COR-L47 (cell line): ENCODE measurements at regions not wholly inside any gene's neighbourhood (a gene's known extent, or its start where the extent isn't known, plus 50 kb on each side); places are given as distances from the start of the nearest gene placed in this dataset.
"Not testable (repeated sequence)": the region's sequence is repeated elsewhere in the genome, so short reads cannot be mapped to it uniquely, and the experiment has no call there.

Source experiments
- DNase-seq: peaks from one replicate; lab custom pipeline; 2025; lab: John Stamatoyannopoulos, UW

DNA sequence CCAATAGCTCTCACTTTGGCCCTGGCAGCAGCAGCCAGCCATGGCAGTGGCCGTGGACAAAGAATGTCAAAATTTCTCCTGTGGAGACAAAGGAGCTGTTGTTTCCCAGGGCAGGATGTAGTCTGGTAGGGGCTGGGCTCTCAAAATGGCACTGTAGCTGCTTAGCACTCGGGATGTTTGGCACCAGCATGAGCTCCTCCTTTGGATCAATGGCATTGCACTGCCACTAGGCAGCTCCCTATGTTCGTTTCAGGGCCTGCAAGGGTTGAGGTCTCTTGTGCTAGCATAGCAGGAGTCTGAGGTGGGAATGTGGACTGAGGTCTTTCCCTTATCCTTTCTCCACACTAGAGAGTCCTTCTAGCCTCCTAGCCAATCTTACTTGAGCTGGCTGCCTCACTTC lies 948.8 kb upstream of the FAM98A start:
- no peak for DNase-seq

DNA sequence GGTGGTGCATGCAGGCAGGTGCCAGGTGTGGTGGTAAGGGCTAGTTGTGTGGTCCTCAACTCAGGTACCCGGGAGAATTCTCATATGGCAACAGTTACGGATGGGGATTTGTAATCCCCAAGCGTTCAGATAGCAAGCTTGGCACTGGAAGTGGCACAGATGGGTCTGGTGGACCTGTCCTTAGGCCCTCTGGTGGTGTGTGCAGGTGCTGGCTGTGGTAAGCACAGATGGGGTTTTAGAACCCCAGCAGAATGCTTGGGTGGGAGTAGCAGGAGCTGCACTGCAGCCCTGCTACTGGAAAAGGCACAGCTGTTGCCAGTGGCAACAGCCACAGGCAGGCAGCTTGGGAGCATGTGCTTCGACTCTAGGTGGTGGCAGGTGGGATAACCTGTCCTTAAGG lies 948.2 kb upstream of the FAM98A start:
- no peak for DNase-seq

DNA sequence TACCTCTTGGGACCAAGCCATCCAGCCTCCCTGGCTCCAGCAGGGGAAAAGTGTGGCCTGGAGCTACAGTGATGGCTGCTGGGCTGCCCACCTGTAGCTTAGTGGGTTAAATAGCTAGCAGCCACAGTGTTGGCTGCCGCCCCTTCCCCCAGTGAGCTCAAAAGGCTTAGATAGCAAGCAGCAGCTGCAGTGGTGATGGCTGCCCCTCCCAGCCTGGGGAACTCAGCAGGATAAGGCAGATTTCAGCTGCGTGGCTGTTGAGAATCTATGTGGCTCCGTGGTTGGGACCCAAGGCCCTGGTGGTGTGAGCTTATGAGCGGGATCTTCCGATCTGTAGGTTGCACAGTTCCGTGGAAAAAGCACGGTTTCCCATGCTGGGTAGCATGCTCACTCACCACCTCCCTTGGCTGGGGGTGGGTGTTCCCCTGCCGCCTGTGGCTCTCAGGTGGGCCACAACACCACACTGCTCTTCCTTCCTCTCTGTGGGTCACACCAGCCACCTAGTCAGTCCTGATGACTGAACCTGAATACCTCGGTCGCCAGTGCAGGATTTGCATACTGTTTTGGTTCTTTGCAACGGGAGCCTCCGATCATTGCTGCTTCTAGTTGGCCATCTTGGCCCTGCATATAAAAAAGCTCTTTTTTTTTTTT lies 946.5 kb upstream of the FAM98A start:
- DNase-seq, result no peak

DNA sequence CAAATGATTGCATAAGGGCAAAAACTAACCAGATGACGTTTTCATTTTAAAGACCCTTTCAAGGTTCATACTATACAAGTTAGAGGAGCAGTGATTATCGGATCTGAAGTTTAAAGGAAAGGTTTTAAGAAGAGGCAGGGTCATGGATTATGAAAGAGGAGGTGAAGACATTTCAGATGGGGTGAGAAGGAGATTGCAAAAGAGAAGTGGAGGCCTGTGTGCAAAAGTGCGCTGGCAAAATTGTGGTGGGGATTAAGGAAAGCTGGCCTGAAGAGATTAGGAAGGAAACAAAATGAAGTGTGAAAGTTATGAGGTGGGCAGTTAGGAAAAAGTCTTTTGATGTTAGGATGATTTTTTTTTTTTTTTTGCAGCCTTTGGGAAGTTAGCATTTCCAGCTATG lies 935.7 kb upstream of the FAM98A start:
- no peak for DNase-seq

DNA sequence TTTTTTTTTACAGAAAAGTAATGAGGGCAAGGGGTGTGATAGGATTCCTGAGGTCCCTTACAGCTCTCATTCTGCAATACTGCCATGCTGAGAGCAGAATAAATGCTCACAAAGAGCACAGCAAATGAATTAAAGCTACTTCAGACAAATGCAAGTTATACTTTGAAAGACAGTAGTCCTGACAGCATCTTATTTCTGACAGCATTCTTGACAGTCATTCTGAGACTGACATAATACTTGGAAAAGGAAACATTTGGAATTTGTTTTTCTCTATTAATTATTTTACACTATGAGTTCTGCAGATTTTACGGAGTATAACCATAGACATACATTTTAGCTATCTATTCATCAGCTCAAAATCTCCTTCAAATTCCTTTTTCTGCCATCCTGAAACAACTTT lies 935.2 kb upstream of the FAM98A start:
- DNase-seq, result no peak

DNA sequence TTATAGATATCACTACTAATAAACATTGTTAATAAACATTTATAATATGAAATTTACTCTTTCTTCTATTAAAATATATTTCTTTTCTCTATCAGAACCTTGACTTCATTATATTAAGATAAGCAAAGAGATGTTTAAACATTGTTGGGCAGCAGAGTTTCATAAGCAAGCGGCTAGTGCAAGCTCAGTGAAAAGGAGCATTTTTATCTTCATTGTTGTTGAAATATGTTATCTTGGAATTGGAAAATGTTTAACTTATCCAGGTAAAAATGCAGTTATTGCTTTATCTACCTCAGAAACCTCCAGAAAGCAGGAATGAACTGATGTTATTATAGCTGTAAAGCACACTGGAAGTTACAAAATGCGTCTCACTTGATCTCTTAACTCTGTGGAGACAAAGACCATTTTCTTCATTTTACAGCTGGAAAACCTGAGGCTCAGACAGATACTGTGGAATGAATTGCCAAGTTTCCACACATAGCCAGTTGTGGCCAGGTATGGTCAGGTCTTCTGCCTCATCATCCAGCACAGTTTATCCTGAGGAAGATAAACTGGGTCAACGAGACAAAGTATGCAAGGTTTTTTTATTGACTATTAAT lies 934.6 kb upstream of the FAM98A start:
- DNase-seq, result no peak

DNA sequence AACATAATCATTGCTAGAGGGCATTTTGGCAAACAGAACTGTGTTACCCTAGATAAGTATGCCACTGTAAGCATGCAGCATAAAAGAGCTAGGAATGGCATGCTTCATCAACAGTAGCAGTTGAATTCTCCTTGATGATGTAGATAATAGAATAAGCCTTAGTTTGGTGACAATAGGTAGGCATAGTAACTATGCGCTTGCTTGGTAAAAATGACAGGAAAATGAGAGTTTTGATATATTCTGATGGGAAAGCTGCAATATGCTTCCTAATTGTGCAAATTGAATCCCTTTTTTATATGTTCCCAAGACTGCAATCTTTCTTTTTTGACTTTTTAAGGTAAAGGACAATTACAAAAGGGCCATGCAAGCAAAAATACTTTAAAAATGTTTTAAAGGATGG lies 930.9 kb upstream of the FAM98A start:
- no peak for DNase-seq

DNA sequence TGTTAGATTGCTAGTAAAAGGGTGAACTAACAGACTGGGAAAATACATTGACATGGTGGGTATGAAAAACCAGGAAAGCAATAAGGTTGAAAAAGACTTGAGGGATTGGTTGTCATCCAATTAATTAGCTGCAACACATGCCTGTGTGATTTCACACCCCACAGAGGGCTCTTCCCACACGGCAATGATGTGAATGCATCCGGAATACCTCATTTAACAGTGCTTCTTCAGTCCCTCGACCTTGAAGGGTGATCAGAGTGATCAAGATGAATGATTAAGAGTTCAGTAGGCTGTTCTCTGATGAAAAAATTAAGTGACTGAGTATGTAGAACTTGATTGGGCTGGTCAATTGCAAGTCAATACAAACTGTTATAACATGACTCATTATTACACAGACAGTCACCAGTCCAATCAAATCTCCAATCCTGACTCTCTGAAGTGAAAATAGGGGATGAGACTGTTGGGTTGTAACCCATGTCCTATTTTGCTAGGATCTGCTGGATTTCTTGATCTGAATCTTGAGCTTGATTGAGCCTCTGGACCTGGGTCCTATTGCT lies 924.9 kb upstream of the FAM98A start:
- DNase-seq, result no peak

DNA sequence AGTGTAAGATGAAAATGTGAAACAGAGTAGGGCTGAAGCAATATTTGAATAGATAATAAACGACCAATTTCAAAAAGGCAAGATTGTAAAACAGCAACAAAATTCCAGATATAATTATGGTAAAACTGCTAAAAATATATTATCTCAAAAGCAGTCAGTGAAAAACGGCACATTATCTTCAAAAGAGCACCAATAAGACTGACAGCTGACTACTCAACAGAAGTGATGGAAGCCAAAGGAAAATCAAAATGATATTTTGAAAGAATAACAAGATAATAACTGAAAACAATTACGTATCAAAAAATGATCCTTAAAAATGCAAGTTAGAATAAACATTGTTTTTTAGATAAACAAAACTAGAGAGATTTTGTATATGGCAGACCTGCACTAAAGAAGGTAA lies 920.6 kb upstream of the FAM98A start:
- DNase-seq, result no peak

DNA sequence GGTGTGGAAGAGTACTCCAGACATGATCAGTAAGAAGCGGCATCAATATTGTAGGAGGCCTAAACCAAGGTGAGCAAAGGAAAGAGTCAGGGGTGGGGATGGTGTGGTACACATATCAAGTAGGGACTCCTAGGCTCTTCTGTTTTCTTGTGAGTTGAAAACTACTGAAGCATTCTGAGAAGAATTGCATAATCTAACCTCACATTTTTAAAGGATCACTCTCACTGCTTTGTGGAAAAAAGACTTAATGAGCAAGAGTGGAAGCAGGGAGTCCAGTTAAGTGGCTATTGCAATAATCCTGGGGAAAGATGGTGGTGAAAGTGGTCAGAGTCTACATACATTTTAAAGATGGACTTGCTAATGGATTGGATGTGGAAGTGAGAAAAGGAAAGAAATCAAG lies 899.5 kb upstream of the FAM98A start:
- no peak for DNase-seq

DNA sequence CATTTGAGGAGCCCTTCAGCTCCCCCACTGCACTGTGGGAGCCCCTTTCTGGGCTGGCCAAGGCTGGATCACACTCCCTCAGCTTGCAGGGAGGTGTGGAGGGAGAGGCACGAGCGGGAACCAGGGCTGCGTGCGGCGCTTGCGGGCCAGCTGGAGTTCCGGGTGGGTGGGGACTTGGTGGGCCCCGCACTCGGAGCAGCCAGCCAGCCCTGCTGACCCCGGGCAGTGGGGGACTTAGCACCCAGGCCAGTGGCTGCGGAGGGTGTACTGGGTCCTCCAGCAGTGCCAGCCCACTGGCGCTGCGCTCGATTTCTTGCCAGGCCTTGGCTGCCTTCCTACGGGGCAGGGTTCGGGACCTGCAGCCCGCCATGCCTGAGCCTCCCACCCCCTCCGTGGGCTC lies 895.1 kb upstream of the FAM98A start:
- not testable (repeated sequence) for DNase-seq

DNA sequence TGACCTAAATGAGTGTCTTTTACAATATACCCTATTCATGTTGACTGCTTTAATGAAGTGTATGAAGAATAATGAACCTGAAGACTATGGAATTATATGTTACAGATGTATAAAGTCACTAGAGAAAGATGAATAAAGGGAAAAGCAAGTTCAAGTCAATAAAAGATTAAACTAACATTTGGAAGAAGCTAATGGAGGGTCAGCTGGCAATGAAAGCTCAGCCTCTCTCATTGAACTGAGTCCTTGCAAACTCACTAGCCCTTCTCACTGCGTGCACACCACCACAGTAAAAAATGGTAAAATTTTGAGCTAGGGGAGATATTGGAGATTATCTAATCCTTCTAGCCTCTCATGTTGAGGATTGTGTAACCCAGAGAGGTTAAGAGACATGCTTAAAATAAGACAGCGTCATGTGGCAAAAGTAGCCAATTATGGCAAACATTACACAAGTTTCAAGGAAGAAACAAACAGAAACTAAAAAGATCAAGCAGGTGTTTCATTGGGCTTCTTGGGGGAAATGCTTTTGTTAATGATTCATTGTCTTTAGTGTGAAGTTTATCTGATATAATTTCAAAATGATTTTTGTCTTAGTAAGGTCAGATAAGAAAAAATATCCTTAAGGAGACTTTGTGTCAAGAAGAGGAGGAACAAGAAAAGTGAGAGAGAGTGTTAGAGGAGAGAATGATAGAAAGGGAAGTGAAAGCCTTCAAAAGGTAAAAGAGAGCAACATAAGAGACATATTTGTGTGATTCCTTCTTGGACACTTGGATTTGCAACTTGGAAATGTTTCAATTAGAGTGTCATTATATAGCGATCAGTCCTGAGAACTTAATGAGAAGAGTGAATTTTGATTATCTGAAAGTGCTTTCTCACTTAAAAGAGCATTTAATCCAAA lies 893.7 kb upstream of the FAM98A start:
- DNase-seq, result no peak

DNA sequence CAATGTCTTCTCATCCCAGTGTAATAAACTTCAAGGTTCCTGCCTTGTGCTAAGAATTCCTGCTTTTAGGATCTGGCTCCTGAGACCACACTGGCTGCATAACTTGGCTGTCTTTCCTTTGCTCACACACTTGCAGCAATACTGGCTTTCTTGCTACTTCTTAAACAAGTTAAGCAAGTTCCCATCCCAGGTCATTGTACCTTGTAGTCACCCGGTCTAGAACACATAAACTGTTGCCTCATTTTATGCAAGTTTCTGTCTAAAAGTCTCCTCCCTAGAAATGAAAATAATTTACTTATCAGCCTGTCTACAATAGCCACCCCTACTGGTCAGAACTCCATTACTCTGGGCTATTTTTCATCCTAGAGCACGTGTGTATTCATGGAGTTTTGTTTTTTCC lies 887.9 kb upstream of the FAM98A start:
- no peak for DNase-seq

DNA sequence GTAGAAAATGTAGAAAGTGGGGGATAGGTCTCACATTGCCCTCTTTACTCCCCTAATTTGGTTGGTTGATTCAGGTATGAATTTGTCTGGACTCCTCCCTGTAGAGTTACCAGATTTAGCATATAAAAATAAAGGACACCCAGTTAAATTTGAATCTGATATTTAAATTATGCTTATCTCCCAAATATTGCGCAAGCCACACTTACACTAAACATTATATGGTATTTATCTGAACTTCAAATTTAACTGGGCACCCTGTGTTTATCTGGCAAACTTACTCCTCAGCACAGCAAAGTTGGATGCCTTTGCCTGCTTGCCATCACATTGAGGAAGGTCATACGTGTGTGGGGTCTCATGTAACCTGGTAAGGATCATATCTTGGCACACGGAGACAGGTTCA lies 882.4 kb upstream of the FAM98A start:
- DNase-seq, result no peak

DNA sequence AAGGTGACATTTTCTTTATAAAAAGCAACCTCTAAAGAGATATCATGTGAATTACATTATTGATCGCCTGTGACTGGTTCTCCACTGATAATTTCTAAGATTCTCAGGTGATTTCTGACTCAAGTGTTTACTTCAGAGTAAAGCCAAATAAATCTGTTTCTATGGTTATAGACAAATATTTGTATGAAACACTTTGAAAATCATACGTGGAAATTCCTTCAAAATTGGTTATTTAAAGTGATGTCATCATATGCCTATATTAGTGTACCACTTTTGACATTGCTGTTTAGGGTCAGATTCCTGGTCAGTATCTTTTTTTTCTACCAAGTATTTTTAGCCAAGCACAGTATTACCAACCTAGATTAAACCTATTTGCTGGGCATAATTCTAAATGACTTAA lies 881.3 kb upstream of the FAM98A start:
- DNase-seq, result no peak

DNA sequence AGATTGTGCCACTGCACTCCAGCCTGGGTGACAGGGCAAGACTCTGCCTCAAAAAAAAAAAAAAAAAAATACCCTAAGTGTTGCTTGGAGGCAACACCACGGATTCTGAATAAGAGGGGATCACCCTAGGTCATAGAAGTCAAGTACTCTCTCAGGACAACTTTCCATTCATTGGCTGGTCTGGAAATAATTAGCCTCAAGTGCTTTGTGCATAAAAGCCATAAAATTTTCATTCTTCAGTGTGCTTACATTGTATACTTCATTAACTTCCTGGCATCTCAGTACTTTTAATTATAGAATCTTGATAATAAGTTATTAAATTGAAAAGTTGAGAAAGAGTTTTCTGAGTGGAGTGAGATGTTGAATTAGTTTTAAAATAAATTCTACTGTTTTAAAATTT lies 876.1 kb upstream of the FAM98A start:
- DNase-seq, result no peak

DNA sequence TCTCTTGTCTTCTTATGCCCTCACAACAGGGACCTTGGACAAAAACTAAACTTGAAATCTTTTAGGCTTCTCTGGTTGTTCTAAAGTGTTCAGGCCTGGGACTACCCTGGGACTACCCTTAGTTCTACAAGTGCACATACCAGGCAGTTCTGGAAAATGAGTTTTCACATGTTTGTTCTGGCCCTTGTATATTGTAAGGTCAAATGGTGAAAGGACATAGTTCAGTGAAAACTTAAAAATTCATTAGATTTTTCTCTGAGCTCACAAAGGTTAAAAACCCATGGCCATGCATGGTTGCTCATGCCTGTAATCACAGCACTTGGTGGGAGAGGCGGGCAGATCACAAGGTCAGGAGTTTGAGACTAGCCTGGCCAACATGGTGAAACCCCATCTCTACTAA lies 875.5 kb upstream of the FAM98A start:
- no peak for DNase-seq

DNA sequence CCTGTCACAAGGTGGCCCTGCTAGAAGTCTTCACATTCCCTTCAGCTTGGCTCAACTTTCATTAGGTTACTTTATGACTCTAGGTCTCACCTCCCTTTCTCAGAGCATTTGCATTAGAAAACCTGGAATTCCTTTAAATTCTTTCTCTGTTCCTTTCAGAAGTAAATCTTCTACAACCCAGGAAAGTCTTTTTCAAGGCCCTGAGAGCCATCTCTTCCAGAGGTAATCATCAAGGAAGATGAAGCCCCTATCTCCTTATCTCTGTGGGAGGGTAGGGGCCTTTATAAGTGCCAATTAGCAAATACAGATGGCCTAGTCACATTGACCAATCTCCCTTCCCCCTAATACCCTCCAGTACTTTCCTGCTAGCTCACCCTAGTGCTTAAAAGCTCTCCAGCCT lies 848.0 kb upstream of the FAM98A start:
- DNase-seq, result no peak

DNA sequence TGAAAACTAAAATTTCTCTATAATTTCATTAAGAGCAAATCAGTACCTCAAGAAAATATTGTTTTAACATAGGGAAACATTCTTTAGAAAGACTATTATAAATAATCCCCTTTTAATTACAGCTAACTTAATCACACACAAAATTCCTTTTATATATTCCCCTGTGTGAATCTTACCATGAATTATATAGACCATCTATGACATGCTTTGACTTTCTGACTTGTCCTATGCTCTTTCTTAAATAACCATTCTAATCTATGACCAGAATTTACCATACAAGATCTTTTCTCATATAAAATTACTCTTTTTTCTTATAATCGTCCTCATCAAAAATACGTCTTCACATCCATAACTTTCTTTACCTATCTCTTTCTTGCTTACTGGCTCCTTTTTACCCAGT lies 824.2 kb upstream of the FAM98A start:
- no peak for DNase-seq

DNA sequence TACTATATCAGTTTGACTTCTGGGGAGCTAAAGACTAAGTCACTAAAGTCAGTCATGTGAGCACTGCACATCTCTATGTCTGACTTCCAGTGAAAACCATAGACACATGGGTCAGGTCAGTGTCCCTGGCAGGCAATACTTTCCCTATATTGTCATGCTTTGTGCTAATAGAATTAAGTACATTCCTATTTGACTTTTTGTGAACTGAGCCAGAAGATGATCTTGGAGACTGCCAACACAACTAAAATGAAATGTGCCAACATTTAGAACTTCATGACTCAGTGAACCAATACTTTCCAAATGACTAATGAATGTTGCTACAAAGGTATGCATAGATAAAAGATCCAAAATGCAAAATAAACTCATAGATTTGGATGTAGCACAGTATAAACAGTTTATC lies 820.8 kb upstream of the FAM98A start:
- DNase-seq, result no peak

DNA sequence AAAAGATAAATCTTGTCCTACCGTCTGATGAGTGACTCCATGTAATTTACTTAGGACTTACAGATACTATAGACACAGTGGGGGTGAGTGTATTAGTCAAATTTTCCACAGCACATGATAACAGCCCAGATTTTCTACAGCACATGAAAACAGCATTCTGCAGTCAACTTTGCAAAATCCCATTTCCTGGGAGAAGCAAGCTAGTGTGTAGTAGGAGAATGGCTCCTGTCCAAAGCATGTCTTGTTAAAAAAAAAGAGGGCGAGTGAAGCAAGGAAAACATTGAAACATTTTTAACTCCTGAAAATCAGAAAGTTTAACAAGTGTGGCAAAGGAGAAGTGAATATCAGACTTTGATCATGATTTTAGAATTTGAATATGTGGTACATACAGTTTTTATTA lies 817.8 kb upstream of the FAM98A start:
- no peak for DNase-seq

DNA sequence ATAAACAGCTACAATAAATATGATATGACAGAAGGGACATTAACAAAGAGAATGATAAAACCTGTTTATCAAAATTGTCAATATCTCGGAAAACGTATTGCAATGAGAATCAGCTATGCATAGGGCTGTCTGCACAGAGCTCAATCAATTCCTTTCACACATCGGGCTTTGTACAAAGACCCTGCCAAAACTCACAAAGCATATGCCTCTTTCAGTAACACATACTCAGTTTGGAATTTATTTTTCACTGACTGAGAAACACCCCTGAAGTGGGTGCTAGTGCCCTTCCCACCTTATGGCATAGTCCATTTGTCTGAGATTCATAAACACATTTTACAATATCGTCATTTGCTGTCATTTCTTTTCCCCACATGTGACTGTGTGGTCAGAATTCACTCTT lies 815.8 kb upstream of the FAM98A start:
- no peak for DNase-seq

DNA sequence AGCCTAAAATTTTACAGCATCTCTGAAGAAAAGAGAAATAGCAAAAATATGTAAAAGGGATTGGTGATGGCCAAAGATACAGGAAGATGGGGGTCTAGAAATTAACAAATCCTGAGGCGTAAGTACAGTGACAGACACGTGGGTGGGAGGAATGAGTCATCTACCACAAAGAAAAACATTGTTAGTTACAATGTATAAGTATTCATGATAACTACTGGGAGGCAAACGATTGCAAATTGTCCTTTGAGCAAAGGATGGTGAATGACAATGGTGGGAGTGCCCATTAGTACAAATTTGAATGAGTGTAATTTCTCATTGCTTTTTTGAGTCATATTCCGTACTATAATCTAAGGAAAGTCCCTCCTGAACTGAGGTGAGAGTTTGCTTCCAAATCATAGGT lies 809.0 kb upstream of the FAM98A start:
- no peak for DNase-seq
